MM.1S (cell line): ENCODE measurements at regions not wholly inside any gene's neighbourhood (a gene's known extent, or its start where the extent isn't known, plus 50 kb on each side); places are given as distances from the start of the nearest gene placed in this dataset.

Source experiments
- DNase-seq: peaks from one replicate; pipeline ENCODE4 v3.0.0-alpha.2; 2015
- H2AFZ ChIP-seq: fragments of 300-600 bp; sonication (generic); 2 replicates; pipeline ENCODE4 v1.6.0; 2016; ENCODE audit warnings: antibody characterized with exemption, low read length
- H3F3A ChIP-seq: fragments of 300-600 bp; sonication (generic); 2 replicates; pipeline ENCODE4 v1.6.1; 2016; ENCODE audit warnings: mild to moderate bottlenecking, antibody characterized with exemption, low read length, moderate library complexity, mixed read lengths; ENCODE audit not compliant: insufficient read depth
- H3K27ac ChIP-seq: fragments of 300-600 bp; sonication (generic); 2 replicates; pipeline ENCODE4 v1.5.1; 2016; ENCODE audit warnings: mild to moderate bottlenecking, low read length
- H3K27me3 ChIP-seq: fragments of 300-600 bp; sonication (generic); replicated peaks from 2 replicates; pipeline ENCODE4 v1.6.0; 2016; ENCODE audit warnings: low read length; ENCODE audit not compliant: insufficient read depth
- H3K36me3 ChIP-seq: fragments of 300-600 bp; sonication (generic); replicated peaks from 2 replicates; pipeline ENCODE4 v1.6.1; 2016; ENCODE audit warnings: mild to moderate bottlenecking, low read length, mixed read lengths; ENCODE audit not compliant: insufficient read depth
- H3K4me1 ChIP-seq: fragments of 300-600 bp; sonication (generic); 2 replicates; pipeline ENCODE4 v1.6.1; 2016; ENCODE audit warnings: low read length, mixed read lengths
- H3K4me2 ChIP-seq: fragments of 300-600 bp; sonication (generic); 2 replicates; pipeline ENCODE4 v1.6.0; 2016; ENCODE audit warnings: low read depth, low read length
- H3K4me3 ChIP-seq: fragments of 300-600 bp; sonication (generic); 2 replicates; pipeline ENCODE4 v1.5.1; 2016; ENCODE audit warnings: low read length, mixed read lengths
- H3K79me2 ChIP-seq: fragments of 300-600 bp; sonication (generic); 2 replicates; pipeline ENCODE4 v1.6.1; 2016; ENCODE audit warnings: mixed run types, low read length, mixed read lengths
- H3K9ac ChIP-seq: fragments of 300-600 bp; sonication (generic); 2 replicates; pipeline ENCODE4 v1.6.1; 2016; ENCODE audit warnings: low read length, mixed read lengths
- H3K9me2 ChIP-seq: fragments of 300-600 bp; sonication (generic); replicated peaks from 2 replicates; pipeline ENCODE4 v1.6.1; 2016; ENCODE audit warnings: mild to moderate bottlenecking, low read length, mixed read lengths; ENCODE audit not compliant: insufficient read depth
- H3K9me3 ChIP-seq: fragments of 300-600 bp; sonication (generic); replicated peaks from 2 replicates; pipeline ENCODE4 v1.6.1; 2016; ENCODE audit warnings: mild to moderate bottlenecking, low read length, mixed read lengths; ENCODE audit not compliant: insufficient read depth
- H4K20me1 ChIP-seq: fragments of 300-600 bp; sonication (generic); 2 replicates; pipeline ENCODE4 v1.6.1; 2016; ENCODE audit warnings: mild to moderate bottlenecking, low read length, moderate library complexity, mixed read lengths; ENCODE audit not compliant: insufficient read depth
- EZH2 ChIP-seq: fragments of 300-600 bp; sonication (generic); optimal IDR thresholded peaks from 2 replicates; pipeline ENCODE3; 2017; ENCODE audit warnings: low read depth, mild to moderate bottlenecking, antibody characterized with exemption, low read length, mixed read lengths
- EZH2phosphoT487 ChIP-seq: fragments of 300-600 bp; sonication (generic); IDR thresholded peaks from 2 replicates; pipeline ENCODE4 v1.6.1; 2018; ENCODE audit warnings: antibody characterized with exemption, low read length
- TF ChIP-seq, protein P1 (sequence below): fragments of 300-600 bp; sonication (generic); IDR thresholded peaks from 2 replicates; pipeline ENCODE4 v1.5.1; 2016; ENCODE audit warnings: antibody characterized with exemption, low read length, mixed read lengths

DNA sequence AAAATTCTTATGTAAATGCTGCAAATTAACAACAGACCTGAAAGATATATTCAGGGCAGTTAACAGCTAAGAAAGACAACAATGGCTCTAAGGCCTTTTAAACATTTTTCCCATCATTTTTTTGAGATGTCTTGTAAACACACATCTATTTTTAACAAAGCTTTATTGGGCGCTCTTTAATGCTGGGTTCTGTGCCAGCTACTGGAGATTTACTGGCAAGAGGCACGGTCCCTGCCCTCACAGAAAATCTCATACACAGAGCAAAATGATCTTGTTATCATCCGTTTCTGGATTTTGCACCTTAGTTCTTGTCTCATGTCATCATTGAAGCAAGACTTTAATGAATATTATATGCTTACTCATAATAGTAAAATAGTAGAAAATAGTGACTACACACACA is 1022.3 kb upstream of the WWC1 start:
- H4K20me1 ChIP-seq = no peaks in the 10 kb centered on the region
- H3K4me1 ChIP-seq = no peaks in the 10 kb centered on the region
- no peaks in the 10 kb centered on the region for H3K36me3 ChIP-seq
- no peaks in the 10 kb centered on the region for H3K9me3 ChIP-seq
- H3F3A ChIP-seq = no peaks in the 10 kb centered on the region
- no peaks in the 10 kb centered on the region for H3K79me2 ChIP-seq
- H2AFZ ChIP-seq = no peak overlapping the region
- TF ChIP-seq EZH2 (no peak), EZH2phosphoT487 (no peak)
- TF ChIP-seq, protein P1, sequence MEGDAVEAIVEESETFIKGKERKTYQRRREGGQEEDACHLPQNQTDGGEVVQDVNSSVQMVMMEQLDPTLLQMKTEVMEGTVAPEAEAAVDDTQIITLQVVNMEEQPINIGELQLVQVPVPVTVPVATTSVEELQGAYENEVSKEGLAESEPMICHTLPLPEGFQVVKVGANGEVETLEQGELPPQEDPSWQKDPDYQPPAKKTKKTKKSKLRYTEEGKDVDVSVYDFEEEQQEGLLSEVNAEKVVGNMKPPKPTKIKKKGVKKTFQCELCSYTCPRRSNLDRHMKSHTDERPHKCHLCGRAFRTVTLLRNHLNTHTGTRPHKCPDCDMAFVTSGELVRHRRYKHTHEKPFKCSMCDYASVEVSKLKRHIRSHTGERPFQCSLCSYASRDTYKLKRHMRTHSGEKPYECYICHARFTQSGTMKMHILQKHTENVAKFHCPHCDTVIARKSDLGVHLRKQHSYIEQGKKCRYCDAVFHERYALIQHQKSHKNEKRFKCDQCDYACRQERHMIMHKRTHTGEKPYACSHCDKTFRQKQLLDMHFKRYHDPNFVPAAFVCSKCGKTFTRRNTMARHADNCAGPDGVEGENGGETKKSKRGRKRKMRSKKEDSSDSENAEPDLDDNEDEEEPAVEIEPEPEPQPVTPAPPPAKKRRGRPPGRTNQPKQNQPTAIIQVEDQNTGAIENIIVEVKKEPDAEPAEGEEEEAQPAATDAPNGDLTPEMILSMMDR = no peak
- no peak overlapping the region for H3K9ac ChIP-seq
- no peak overlapping the region for H3K27ac ChIP-seq
- H3K4me3 ChIP-seq = no peak overlapping the region
- DNase-seq = no peak
- H3K9me2 ChIP-seq = no peaks in the 10 kb centered on the region
- H3K27me3 ChIP-seq = no peaks in the 10 kb centered on the region
- H3K4me2 ChIP-seq = no peak overlapping the region

GRCh38 chr5:167271081-167271480 is 1020.4 kb upstream of the WWC1 start:
- Histone ChIP-seq H4K20me1 (no peaks in the 10 kb centered on the region), H3K4me3 (no peak overlapping the region), H3F3A (no peaks in the 10 kb centered on the region), H3K9me2 (no peaks in the 10 kb centered on the region), H3K79me2 (no peaks in the 10 kb centered on the region), H3K36me3 (no peaks in the 10 kb centered on the region), H3K27me3 (no peaks in the 10 kb centered on the region), H3K9ac (no peak overlapping the region), H3K4me2 (no peak overlapping the region), H2AFZ (no peak overlapping the region), H3K9me3 (no peaks in the 10 kb centered on the region), H3K4me1 (no peaks in the 10 kb centered on the region), H3K27ac (no peak overlapping the region)
- no peak for DNase-seq
- TF ChIP-seq EZH2phosphoT487 (no peak), EZH2 (no peak)
- TF ChIP-seq, protein P1 = no peak

DNA sequence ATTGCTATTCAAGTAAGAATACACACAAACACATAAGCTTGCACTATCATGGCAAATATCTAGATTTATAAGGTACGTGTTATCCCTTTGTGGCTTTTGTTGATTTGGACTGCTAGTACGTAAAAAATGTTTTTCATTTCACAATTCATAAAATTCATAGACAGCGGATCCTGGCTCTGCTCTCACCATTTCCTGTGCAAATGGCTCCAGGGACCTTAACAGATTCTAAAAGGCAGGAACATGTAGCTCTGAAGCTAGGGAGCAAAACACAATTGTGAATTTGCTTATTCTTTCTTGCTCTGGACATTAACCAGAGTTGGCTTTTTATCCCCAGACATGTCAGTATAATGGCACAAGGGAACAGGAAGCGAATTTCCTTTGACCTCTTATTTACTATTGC is 1019.9 kb upstream of the WWC1 start:
- no peak overlapping the region for H3K9ac ChIP-seq
- no peak for DNase-seq
- TF ChIP-seq, protein P1 = no peak
- TF ChIP-seq EZH2phosphoT487 = no peak
- no peak for TF ChIP-seq EZH2

More for the DNA sequence above, 1019.9 kb upstream of the WWC1 start:
- Histone ChIP-seq H3K9me3 (no peaks in the 10 kb centered on the region), H3K27ac (no peak overlapping the region), H3K27me3 (no peaks in the 10 kb centered on the region), H3K4me2 (no peak overlapping the region), H3K9me2 (no peaks in the 10 kb centered on the region), H3K4me1 (no peaks in the 10 kb centered on the region), H2AFZ (no peak overlapping the region), H4K20me1 (no peaks in the 10 kb centered on the region), H3K36me3 (no peaks in the 10 kb centered on the region), H3K79me2 (no peaks in the 10 kb centered on the region), H3F3A (no peaks in the 10 kb centered on the region), H3K4me3 (no peak overlapping the region)
